Peyer's patch (tissue), 4 donors: ENCODE measurements at regions not wholly inside any gene's neighbourhood (a gene's known extent, or its start where the extent isn't known, plus 50 kb on each side); places are given as distances from the start of the nearest gene placed in this dataset.

Source experiments
- POLR2A ChIP-seq, 2 donors: fragments of 450-650 bp; IDR thresholded peaks; one replicate each; pipeline ENCODE4 v1.5.1; 2017; ENCODE audit warnings: antibody characterized with exemption in 2 of 2, mild to moderate bottlenecking in 2 of 2, moderate library complexity in 2 of 2
- TF ChIP-seq, protein P1 (sequence below), 6 experiments: fragments of 450-650 bp in 4 of 6; fragments of 200-600 bp in 2 of 6; sonication (generic) in 1 of 6; IDR thresholded peaks; one replicate each; pipeline ENCODE4 v1.5.1; 2017 to 2019; ENCODE audit warnings: antibody characterized with exemption in 6 of 6, mild to moderate bottlenecking in 3 of 6, moderate library complexity in 1 of 6

DNA sequence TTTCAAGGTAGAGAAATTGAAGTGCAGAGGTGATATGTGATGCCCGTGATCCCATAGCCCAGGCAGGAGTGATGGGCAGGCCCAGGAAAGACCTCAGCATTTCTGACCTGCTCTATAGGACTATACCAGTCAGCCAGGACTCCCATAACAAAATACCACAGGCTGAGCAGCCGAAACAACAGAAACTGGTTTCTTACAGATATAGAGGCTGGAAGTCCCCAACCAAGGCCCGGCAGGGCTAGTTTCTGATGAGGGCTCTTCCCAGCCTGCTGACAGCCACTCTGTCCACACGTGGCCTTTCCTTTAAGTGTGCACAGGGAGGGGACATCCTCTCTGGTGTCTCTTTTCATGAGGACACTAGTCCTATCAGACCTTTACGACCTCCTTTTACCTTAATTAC is 104.2 kb upstream of the AGAP1 start:
- TF ChIP-seq, protein P1, sequence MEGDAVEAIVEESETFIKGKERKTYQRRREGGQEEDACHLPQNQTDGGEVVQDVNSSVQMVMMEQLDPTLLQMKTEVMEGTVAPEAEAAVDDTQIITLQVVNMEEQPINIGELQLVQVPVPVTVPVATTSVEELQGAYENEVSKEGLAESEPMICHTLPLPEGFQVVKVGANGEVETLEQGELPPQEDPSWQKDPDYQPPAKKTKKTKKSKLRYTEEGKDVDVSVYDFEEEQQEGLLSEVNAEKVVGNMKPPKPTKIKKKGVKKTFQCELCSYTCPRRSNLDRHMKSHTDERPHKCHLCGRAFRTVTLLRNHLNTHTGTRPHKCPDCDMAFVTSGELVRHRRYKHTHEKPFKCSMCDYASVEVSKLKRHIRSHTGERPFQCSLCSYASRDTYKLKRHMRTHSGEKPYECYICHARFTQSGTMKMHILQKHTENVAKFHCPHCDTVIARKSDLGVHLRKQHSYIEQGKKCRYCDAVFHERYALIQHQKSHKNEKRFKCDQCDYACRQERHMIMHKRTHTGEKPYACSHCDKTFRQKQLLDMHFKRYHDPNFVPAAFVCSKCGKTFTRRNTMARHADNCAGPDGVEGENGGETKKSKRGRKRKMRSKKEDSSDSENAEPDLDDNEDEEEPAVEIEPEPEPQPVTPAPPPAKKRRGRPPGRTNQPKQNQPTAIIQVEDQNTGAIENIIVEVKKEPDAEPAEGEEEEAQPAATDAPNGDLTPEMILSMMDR (IDR thresholded peaks at IDR 0.05): no peak
- no peak for TF ChIP-seq POLR2A (IDR thresholded peaks at IDR 0.05)
